ENCODE measurements at regions not wholly inside any gene's neighbourhood (a gene's known extent, or its start where the extent isn't known, plus 50 kb on each side); places are given as distances from the start of the nearest gene placed in this dataset.

GRCh38 chr9:116095403-116095802 is 58.2 kb upstream of the PAPPA start:
- no TSS peak for BruUV-seq (replicated peaks)
- no peak overlapping the region for H3K27ac ChIP-seq (ENCODE audit: extremely low read length, insufficient read depth, low read length)
- H3K4me3 ChIP-seq (replicated peaks in 1 of 3; ENCODE audit: insufficient read depth in 1 of 3, low read depth in 2 of 3, low read length in 3 of 3): no peak overlapping the region
- no peaks in the 10 kb centered on the region for H4K20me1 ChIP-seq (ENCODE audit: insufficient read depth, low read length)
- H3K9ac ChIP-seq (ENCODE audit: insufficient read depth, low read depth, low read length): no peak overlapping the region
- ChIA-PET POLR2A (no interaction called here), CTCF (ENCODE audit: low intra/inter-chr PET ratio, low total read pairs) (no interaction called here)
- no peaks in the 10 kb centered on the region for H3K9me3 ChIP-seq (ENCODE audit: low read length)
- no peaks in the 10 kb centered on the region for H3K4me1 ChIP-seq (ENCODE audit: insufficient read depth, low read length)
- H3K79me2 ChIP-seq (ENCODE audit: insufficient read depth, low read length): no peaks in the 10 kb centered on the region
- H3K4me2 ChIP-seq (ENCODE audit: low read depth, low read length): no peak overlapping the region
- H3K36me3 ChIP-seq (replicated peaks in 1 of 2; ENCODE audit: control insufficient read depth in 1 of 2, insufficient read depth in 2 of 2, low read length in 2 of 2): no peaks in the 10 kb centered on the region
- intact Hi-C loops (cut with micrococcal nuclease; ENCODE audit: unreplicated experiment): no loop called here
- no peak for ATAC-seq
- no peak for DNase-seq (ENCODE audit: low spot score)
- no peak overlapping the region for H2AFZ ChIP-seq (ENCODE audit: low read length)
- 50% methylated on average over 2 of the region's 2 CpGs for WGBS (ENCODE audit: low lambda C conversion rate)
- in situ Hi-C loops (cut with HindIII; ENCODE audit: extremely low pct_ligation_motif_present, low pct_unique_long_range_greater_than_20kb): no loop called here
- no peak for FAIRE-seq
- H3K27me3 ChIP-seq (ENCODE audit: control insufficient read depth in 1 of 2, insufficient read depth in 2 of 2, low read length in 2 of 2): no peaks in the 10 kb centered on the region
- TF ChIP-seq FOSL2 (CRISPR knock-in tag; IDR thresholded peaks at IDR 0.05): no peak
- no peak for TF ChIP-seq SNAI1 (CRISPR knock-in tag; IDR thresholded peaks at IDR 0.05; ENCODE audit: borderline replicate concordance)
- TF ChIP-seq CENPBD1 (CRISPR knock-in tag; IDR thresholded peaks at IDR 0.05; ENCODE audit: borderline replicate concordance, low read depth): no peak
- no peak for TF ChIP-seq ATF3 (CRISPR knock-in tag; IDR thresholded peaks at IDR 0.05)
- no peak for TF ChIP-seq ZNF230 (CRISPR knock-in tag; IDR thresholded peaks at IDR 0.05)
- TF ChIP-seq POLR2AphosphoS5 (IDR thresholded peaks at IDR 0.05; ENCODE audit: low read depth, low read length): no peak
- no peak for TF ChIP-seq SAFB2 (CRISPR knock-in tag; IDR thresholded peaks at IDR 0.05; ENCODE audit: borderline replicate concordance, low read depth)
- no peak for TF ChIP-seq TSC22D2 (CRISPR knock-in tag; IDR thresholded peaks at IDR 0.05; ENCODE audit: borderline replicate concordance)
- TF ChIP-seq ZNF639 (CRISPR knock-in tag; conservative IDR thresholded peaks at IDR 0.05): no peak
- TF ChIP-seq ARID4A (CRISPR knock-in tag; IDR thresholded peaks at IDR 0.05; ENCODE audit: borderline replicate concordance): no peak
- no peak for TF ChIP-seq FUBP1 (CRISPR knock-in tag; IDR thresholded peaks at IDR 0.05; ENCODE audit: borderline replicate concordance)
